Stomach (tissue), 4 donors: ENCODE measurements at regions not wholly inside any gene's neighbourhood (a gene's known extent, or its start where the extent isn't known, plus 50 kb on each side); places are given as distances from the start of the nearest gene placed in this dataset.

Experiments
- CTCF ChIP-seq, 7 experiments: fragments of 450-650 bp in 4 of 7; fragments of 200-600 bp in 3 of 7; sonication (generic) in 3 of 7; IDR thresholded peaks; one replicate each; pipeline ENCODE4 v1.5.1; 2016 to 2019; ENCODE audit warnings: antibody characterized with exemption in 7 of 7, control low read depth in 2 of 7, mild to moderate bottlenecking in 1 of 7
- EP300 ChIP-seq: sonication (generic); formaldehyde crosslinking; IDR thresholded peaks from one replicate; pipeline ENCODE4 v1.6.1; 2017; ENCODE audit warnings: antibody characterized with exemption
- POLR2AphosphoS5 ChIP-seq, 3 donors: sonication (generic); formaldehyde crosslinking; IDR thresholded peaks; one replicate each; pipeline ENCODE4 v1.6.1; 2016; ENCODE audit warnings: antibody characterized with exemption in 3 of 3

GRCh38 chr3:150067561-150067960, 96.9 kb upstream of the PFN2 start:
- TF ChIP-seq POLR2AphosphoS5 (IDR thresholded peaks at IDR 0.05), result no peak
- TF ChIP-seq EP300, result no peak
- TF ChIP-seq CTCF (IDR thresholded peaks at IDR 0.05), result no peak
